Heart right ventricle (tissue), 16 donors: ENCODE measurements at regions not wholly inside any gene's neighbourhood (a gene's known extent, or its start where the extent isn't known, plus 50 kb on each side); places are given as distances from the start of the nearest gene placed in this dataset.
"Not testable (repeated sequence)": the region's sequence is repeated elsewhere in the genome, so short reads cannot be mapped to it uniquely, and the experiment has no call there.

Experiments
- ATAC-seq, 8 donors: fragments of 200-7000 bp; cut with Tn5 transposase; one replicate each; pipeline ENCODE4 v1.9.1; 2020; ENCODE audit warnings: mild to moderate bottlenecking in 8 of 8, moderate library complexity in 8 of 8, moderate number of reproducible peaks in 1 of 8
- DNase-seq, 2 donors: peaks; one replicate each; pipeline ENCODE4 v3.0.0-alpha.2; 2020
- H3K27ac ChIP-seq, 10 donors: fragments of 200-600 bp; sonication (generic) in 2 of 10; one replicate each; pipeline versions ENCODE4 v1.5.0 to v1.8.0; 2020 to 2022; ENCODE audit warnings: mild to moderate bottlenecking in 3 of 10
- H3K27me3 ChIP-seq, 7 donors: fragments of 200-600 bp; one replicate each; pipeline ENCODE4 v1.8.0; 2021 to 2022; ENCODE audit warnings: mild to moderate bottlenecking in 2 of 7
- H3K36me3 ChIP-seq, 9 donors: fragments of 200-600 bp; sonication (generic) in 1 of 9; one replicate each; pipeline versions ENCODE4 v1.5.0 to v1.8.0; 2020 to 2022; ENCODE audit warnings: mild to moderate bottlenecking in 2 of 9
- H3K4me1 ChIP-seq, 9 donors: fragments of 200-600 bp; sonication (generic) in 1 of 9; one replicate each; pipeline versions ENCODE4 v1.5.0 to v1.8.0; 2020 to 2022; ENCODE audit warnings: mild to moderate bottlenecking in 4 of 9
- H3K4me3 ChIP-seq, 10 donors: fragments of 200-600 bp; sonication (generic) in 2 of 10; one replicate each; pipeline versions ENCODE4 v1.5.0 to v1.8.0; 2020 to 2022; ENCODE audit warnings: mild to moderate bottlenecking in 7 of 10, moderate library complexity in 2 of 10
- H3K9me3 ChIP-seq, 11 donors: fragments of 200-600 bp in 10 of 11; sonication (generic) in 2 of 11; one replicate each; pipeline versions ENCODE4 v1.5.0 to v1.8.0; 2013 to 2022; ENCODE audit warnings: mild to moderate bottlenecking in 2 of 11, control low read depth in 1 of 11, moderate library complexity in 1 of 11
- CTCF ChIP-seq, 9 donors: fragments of 200-600 bp; sonication (generic) in 2 of 9; IDR thresholded peaks; one replicate each; pipeline versions ENCODE4 v1.5.0 to v1.8.0; 2021 to 2022; ENCODE audit warnings: antibody characterized with exemption in 9 of 9, mild to moderate bottlenecking in 5 of 9, moderate library complexity in 1 of 9
- WGBS, 2 donors: extraction: QIAGEN DNeasy Blood & Tissue Kit; methylation state at CpG; one replicate each; pipeline ENCODE4 v1.1.7; 2013; ENCODE audit warnings: inconsistent platforms in 1 of 2; 5-methylcytosine and 5-hydroxymethylcytosine counted together
- intact Hi-C, 10 donors: fragments of 100-400 bp; cut with DNase I; formaldehyde crosslinking; loops; one replicate each; pipeline versions ENCODE4 v1.11.1 to v1.14.2; 2022
- donor health status: Arrhythmogenic right ventricular cardiomyopathy.
- donor health status: ischemic (EF 13 %, LVEDD 7.1; RV severe dilation, severe dysfunction).
- donor health status: healthy with polysubstance abuse.
- donor health status: DM: no; HTN: yes; CAD: no.
- donor health status: DM: no; HTN: no; CAD: no.
- donor health status: ischemic (EF 25% LVEDD 6.9; RV normal size, moderate dysfunction).
- donor health status: ischemic (EF 25% LVEDD 5.7; RV mildly dilated, moderate dysfunction).
- donor health status: healthy.
- donor health status: DM: yes; HTN: yes; CAD: no.
- donor health status: Ischemic cardiomyopathy.
- donor health status: ischemic (EF 35%, LVEDD 5.7; RV mildly dilated, moderate dysfunction).
- donor health status: nonischemic (EF 11% LVEDD 7.7; RV severe dilation, severe dysfunction).
- donor health status: DM: yes; HTN: yes; CAD: no.
- donor health status: PGD.
- donor health status: ischemic (EF 29% LVEDD 5.4; RV normal size, mild dysfunction).
- donor health status: nonischemic (EF 23%, LVEDD 6.1; RV moderate dilation, normal function).

- 78 to 80% methylated on average over 12 of the region's 12 CpGs for WGBS, 2 donors
- Histone ChIP-seq H3K4me3 (no peak overlapping the region), H3K27me3 (peaks cover 0 to 5% (median 0%) of the 10 kb centered on the region in 7 donors), H3K27ac (no peak overlapping the region), H3K4me1 (peaks cover 0 to 4% (median 0%) of the 10 kb centered on the region in 9 donors), H3K36me3 (no peaks in the 10 kb centered on the region), H3K9me3 (peaks cover 0 to 4% (median 0%) of the 10 kb centered on the region in 11 donors)
- intact Hi-C loops, result no loop called here
- no peak for ATAC-seq
- no peak for TF ChIP-seq CTCF (IDR thresholded peaks at IDR 0.05)
- DNase-seq, result no peak
Observed at GRCh38 chr2:47697000-47697601, 85.8 kb upstream of the MSH6 start.

- WGBS, 2 donors, result 39 to 57% methylated on average over 1 of the region's 1 CpG
- peaks cover 0 to 4% (median 0%) of the 10 kb centered on the region in 11 donors for H3K9me3 ChIP-seq
- TF ChIP-seq CTCF (IDR thresholded peaks at IDR 0.05), result no peak
- ATAC-seq (no peak), DNase-seq (no peak)
- H3K36me3 ChIP-seq, result no peaks in the 10 kb centered on the region
- H3K4me1 ChIP-seq, result peaks cover 0 to 4% (median 0%) of the 10 kb centered on the region in 9 donors
- no peak overlapping the region for H3K27ac ChIP-seq
- peaks cover 0 to 5% (median 0%) of the 10 kb centered on the region in 7 donors for H3K27me3 ChIP-seq
- intact Hi-C loops, result no loop called here
- no peak overlapping the region for H3K4me3 ChIP-seq
Observed at GRCh38 chr2:47696478-47696831, 86.5 kb upstream of the MSH6 start.

GRCh38 chr2:47695800-47696477 is 87.0 kb upstream of the MSH6 start:
- no peak for TF ChIP-seq CTCF (IDR thresholded peaks at IDR 0.05)
- H3K36me3 ChIP-seq, result no peaks in the 10 kb centered on the region
- peaks cover 0 to 4% (median 0%) of the 10 kb centered on the region in 9 donors for H3K4me1 ChIP-seq
- 60 to 61% methylated on average over 12 of the region's 12 CpGs for WGBS, 2 donors
- no peak overlapping the region for H3K4me3 ChIP-seq
- H3K27ac ChIP-seq, result no peak overlapping the region
- peaks cover 0 to 4% (median 0%) of the 10 kb centered on the region in 11 donors for H3K9me3 ChIP-seq
- ATAC-seq (no peak), DNase-seq (no peak)
- intact Hi-C loops, result no loop called here
- peaks cover 0 to 5% (median 0%) of the 10 kb centered on the region in 7 donors for H3K27me3 ChIP-seq

- H3K27me3 ChIP-seq, H3K4me1 ChIP-seq, H3K36me3 ChIP-seq, ATAC-seq, H3K9me3 ChIP-seq, H3K27ac ChIP-seq, H3K4me3 ChIP-seq, intact Hi-C loops, DNase-seq: not testable (repeated sequence)
- WGBS, 2 donors, result 94 to 95% methylated on average over 13 of the region's 13 CpGs
Observed at GRCh38 chr2:47694451-47694850, 88.5 kb upstream of the MSH6 start.

GRCh38 chr2:47690706-47691325 is 92.1 kb upstream of the MSH6 start:
- H3K27me3 ChIP-seq, intact Hi-C loops, H3K27ac ChIP-seq, H3K4me3 ChIP-seq, ATAC-seq, DNase-seq, H3K36me3 ChIP-seq: not testable (repeated sequence)
- Histone ChIP-seq H3K9me3 (peaks cover 0 to 12% (median 0%) of the 10 kb centered on the region in 11 donors), H3K4me1 (peaks cover 0 to 13% (median 0%) of the 10 kb centered on the region in 9 donors)
- 97 to 98% methylated on average over 37 to 39 of the region's 44 CpGs for WGBS, 2 donors
